GM19035 (cell line): ENCODE measurements at regions not wholly inside any gene's neighbourhood (a gene's known extent, or its start where the extent isn't known, plus 50 kb on each side); places are given as distances from the start of the nearest gene placed in this dataset.

Source experiments
- ATAC-seq: cut with Tn5 transposase; IDR thresholded peaks from one replicate; pipeline ENCODE4 v1.9.1; 2021; ENCODE audit not compliant: unreplicated experiment

DNA sequence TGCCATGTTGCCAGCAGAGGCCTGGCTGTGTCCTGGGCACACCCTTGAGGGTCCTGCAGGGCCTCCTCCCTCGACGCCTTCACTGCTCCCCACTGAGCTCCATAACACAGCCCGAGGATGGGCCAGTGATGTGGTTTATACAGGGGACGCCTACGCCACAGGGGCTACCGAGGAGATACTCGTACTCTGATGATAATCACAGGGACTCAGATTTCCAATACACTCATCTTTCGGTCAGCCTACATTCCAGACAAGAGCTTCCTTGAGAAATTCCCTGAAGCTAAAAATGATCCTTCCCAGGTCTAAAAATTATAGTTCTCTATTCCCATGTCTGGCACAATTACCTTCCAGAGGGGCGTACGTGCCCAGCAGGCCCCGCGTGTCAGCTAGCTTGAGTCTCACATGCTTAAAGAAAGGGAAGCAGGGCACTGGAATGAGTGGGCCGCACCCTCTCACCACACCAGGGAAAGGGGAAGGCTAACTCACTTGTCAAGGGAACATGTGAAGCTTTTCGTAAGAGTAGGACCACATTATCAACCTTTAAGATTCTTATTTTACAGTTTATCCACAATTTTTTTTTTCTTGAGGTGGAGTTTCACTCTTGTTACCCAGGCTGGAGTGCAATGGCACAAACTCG is 159.5 kb upstream of the NDUFV2 start:
- ATAC-seq = no peak

DNA sequence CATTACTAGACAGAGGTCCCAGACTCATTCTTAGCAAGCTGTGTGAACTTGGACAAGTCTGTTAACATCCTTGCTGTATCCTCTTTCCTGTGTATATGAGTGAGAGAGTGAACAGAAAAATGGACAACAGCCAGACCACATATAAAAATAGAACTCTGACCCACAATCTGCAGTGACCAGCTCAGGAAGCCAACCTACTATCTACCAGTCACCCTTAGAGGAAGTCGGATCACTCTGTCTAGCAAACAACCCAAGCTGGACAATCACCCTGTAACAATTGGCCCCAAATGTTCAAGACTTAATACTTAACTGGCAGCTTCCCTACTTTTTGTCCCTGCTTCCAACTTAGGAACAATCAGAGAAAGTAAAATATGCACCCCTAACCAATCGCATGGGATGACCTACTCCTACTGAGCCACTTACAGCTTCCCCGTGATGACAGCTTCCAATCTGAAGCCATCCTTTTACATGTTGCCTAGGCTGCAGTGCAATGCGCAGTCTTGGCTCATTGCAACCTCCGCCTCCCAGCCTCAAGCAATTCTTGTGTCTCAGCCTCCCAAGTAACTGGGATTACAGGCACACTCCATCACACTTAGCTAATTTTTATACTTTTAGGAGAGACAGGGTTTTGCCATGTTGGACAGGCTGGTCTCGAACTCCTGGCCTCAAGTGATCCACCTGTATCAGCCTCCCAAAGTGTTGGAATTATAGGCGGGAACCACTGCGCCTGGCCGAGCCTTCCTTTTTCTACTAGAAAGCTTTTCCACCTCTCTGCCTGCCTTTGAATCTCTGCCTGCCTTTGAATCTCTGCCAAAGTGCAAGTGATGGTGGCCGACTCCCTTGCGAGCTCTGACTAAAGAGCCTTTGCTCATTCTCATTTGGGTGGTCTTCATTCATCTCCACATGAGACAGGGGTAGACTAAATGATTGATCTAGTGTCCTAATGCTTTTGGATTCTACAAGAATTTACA is 158.3 kb upstream of the NDUFV2 start:
- ATAC-seq = no peak

- no peak for ATAC-seq
Observed at GRCh38 chr18:8944871-8945245, 157.6 kb upstream of the NDUFV2 start.

- ATAC-seq = no peak
Observed at GRCh38 chr18:8945514-8945913, 157.0 kb upstream of the NDUFV2 start.

GRCh38 chr18:8946066-8946838 is 156.2 kb upstream of the NDUFV2 start:
- no peak for ATAC-seq

DNA sequence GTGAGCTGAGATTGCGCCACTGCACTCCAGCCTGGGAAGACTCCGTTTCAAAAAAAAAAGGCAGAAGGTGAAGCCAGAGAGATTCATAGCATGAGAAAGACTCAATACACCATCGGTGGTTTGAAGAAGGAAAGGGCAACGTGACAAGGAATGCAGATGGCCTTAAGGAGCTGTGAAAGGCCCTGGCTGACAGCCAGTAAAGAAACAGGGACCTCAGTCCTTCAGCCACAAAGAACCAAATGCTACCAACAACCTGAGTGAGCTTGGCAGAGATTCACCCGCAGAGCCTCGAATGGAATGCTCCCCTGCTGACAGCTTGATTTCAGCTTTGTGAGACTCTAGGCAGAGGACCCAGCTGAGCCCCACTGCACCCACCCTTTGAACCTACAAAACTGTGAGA is 154.9 kb upstream of the NDUFV2 start:
- no peak for ATAC-seq

- no peak for ATAC-seq
Observed at GRCh38 chr18:8948011-8948410, 154.5 kb upstream of the NDUFV2 start.

GRCh38 chr18:8948471-8949149 is 153.9 kb upstream of the NDUFV2 start:
- no peak for ATAC-seq

DNA sequence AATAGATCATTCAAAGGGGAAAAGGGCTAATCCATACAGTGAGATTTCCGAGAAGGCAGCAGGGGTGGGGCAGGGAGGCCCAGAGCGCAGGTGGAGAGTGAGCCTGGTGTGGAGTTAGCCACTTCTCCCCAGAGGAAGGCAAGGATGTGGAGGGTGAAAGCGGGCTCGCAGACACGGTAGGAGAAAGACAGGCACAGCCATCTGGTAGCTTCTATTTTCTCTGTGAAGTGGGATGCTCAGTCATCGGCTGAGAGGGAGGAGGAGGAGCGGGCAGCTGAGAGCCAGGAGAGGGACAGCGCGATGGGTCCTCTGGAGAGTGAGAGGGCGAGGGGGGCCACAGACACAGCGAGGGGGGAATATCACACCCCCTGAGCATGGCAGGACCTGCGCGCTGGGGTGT is 153.3 kb upstream of the NDUFV2 start:
- no peak for ATAC-seq

- ATAC-seq = no peak
Observed at GRCh38 chr18:8951491-8951890, 151.0 kb upstream of the NDUFV2 start.

GRCh38 chr18:8952174-8952573 is 150.3 kb upstream of the NDUFV2 start:
- ATAC-seq = no peak

DNA sequence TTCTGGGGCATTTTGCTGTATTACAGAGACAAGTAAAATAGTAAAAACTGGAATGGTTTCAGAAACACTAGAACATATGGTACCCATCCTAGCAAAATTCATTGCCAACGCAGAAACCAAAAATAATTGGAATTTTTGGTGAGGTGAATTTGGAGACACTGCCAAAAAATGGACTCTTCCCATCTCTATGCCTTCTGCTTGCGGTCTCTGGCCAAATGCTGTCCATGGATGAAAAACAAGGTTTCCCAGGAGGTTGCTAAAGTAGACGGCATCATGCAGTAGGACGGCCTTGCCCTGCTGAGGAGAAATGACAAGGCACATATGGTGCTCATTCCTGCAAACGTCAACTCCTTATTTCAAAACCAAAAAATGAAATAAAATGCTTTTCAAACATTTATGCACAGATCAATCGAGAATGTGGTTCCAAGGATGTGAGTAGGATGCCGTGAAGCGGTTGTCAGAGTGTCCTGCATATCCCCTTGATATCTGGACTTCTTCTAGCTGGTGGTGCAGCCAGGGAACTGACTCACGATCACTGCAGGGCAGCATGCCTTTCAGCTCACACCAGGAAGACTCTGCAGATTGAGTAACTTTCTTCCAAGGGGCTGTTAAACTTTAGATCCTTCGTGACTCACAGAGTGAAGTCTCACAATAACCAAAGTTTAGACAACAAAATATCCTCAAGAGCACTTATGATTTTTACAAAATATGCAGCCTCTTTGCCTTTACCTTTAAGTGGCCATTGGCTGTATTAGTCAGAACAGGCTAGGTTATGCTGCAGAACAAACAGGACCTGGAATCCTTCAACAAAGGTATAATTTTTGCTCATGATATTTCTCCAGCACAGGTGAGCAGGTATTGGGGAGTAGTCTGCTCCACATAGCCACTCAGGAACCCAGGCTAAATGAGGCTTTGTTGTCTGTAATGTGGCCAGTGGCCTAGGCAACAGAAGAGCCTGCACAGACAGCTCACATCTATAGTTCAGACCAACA is 149.4 kb upstream of the NDUFV2 start:
- ATAC-seq = no peak

DNA sequence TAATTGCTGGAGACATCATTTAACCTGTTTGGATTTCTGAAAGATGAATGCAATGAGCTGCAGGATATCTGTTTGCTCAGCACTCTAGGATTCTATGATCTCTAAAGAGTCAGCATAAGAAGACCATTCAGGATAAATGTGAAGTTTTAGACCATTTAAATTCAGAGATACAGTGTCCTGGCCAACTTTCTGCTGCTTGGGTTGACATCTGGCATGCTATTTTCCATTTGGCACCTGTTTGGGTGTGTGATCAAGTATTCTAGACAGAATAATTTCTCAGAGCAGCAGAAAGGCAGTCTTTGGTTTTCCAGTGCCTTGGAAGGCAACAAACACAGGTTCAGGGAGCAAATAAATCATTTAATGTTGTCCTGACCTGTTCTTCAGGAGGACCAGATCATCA is 144.8 kb upstream of the NDUFV2 start:
- ATAC-seq = no peak

DNA sequence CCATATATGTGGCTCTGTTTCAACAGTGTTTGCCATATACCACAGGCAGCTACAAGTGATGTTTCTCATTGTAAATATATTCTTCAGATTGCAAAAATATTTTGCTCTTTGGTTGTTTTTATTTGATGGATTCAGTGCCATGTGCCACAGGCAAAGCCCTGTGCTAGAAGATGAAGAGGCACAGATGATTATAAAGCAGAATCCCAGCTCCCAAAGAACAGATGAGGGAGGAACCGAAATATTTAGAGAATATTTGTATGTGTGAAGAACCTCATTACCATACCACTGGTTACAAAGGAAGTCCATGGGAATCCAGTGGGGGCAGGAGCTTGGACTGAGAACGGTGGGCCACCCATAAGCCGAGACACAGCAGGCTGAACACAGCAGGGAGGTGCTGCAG is 143.8 kb upstream of the NDUFV2 start:
- no peak for ATAC-seq

DNA sequence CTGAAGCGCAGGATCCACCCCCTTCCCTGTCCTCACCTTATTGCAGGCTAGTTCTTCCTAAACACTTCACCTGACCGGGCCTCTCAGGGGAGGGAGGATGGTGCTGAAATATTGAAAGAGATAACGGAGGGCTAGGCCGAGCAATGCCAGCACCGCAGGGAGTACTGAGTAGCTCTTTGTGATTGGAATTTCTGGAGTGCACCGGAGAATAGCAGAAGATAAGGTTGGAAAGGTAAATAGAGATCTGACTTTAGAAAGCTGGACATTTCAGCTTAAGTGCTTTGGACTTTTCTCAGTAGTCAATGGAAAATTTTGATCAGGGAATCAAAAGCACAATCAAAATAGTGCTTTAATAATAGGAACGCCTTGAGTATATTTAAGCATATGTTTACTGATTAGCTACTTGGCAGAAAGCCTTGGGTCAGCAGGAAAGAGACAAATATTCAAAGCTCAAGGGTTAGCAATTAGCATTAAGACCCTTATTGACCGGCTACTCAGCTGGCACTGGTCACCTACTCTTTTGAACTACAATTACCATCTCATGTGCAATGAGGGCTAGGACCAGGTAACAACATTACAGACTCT is 142.9 kb upstream of the NDUFV2 start:
- no peak for ATAC-seq

GRCh38 chr18:8960740-8961657 is 141.5 kb upstream of the NDUFV2 start:
- ATAC-seq = no peak

DNA sequence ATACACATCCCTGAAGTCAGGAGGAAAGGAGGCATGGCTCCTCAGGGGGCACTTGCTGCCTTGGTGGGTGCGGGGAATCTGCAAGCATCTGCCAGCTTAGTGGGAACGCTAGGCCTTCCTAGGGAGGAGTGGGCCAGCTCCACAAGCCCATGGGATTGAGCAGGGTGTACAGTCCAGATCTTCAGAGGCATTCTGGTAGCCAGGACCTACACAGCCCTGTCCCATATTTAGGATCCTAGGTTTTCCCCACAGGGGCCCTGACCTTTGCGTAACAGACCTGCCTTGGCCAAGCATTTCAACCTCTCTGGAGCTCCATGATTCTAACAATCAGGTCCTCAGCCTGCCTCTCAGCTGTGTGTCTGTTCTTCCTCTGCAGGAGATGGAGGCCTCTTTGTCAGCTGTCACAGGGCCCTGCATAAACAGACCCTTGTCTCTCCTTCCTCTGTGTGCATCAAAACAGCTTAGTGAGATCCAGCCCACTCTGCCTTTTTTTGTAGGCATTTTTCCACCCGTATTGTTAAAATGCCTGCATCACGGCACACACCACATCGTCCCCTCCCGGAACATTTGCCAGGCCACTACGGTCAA is 140.2 kb upstream of the NDUFV2 start:
- no peak for ATAC-seq
